Heart right ventricle (tissue), 16 donors: ENCODE measurements at regions not wholly inside any gene's neighbourhood (a gene's known extent, or its start where the extent isn't known, plus 50 kb on each side); places are given as distances from the start of the nearest gene placed in this dataset.

Experiments used
- ATAC-seq, 8 donors: fragments of 200-7000 bp; cut with Tn5 transposase; one replicate each; pipeline ENCODE4 v1.9.1; 2020; ENCODE audit warnings: mild to moderate bottlenecking in 8 of 8, moderate library complexity in 8 of 8, moderate number of reproducible peaks in 1 of 8
- DNase-seq, 2 donors: peaks; one replicate each; pipeline ENCODE4 v3.0.0-alpha.2; 2020
- H3K27ac ChIP-seq, 10 donors: fragments of 200-600 bp; sonication (generic) in 2 of 10; one replicate each; pipeline versions ENCODE4 v1.5.0 to v1.8.0; 2020 to 2022; ENCODE audit warnings: mild to moderate bottlenecking in 3 of 10
- H3K27me3 ChIP-seq, 7 donors: fragments of 200-600 bp; one replicate each; pipeline ENCODE4 v1.8.0; 2021 to 2022; ENCODE audit warnings: mild to moderate bottlenecking in 2 of 7
- H3K36me3 ChIP-seq, 9 donors: fragments of 200-600 bp; sonication (generic) in 1 of 9; one replicate each; pipeline versions ENCODE4 v1.5.0 to v1.8.0; 2020 to 2022; ENCODE audit warnings: mild to moderate bottlenecking in 2 of 9
- H3K4me1 ChIP-seq, 9 donors: fragments of 200-600 bp; sonication (generic) in 1 of 9; one replicate each; pipeline versions ENCODE4 v1.5.0 to v1.8.0; 2020 to 2022; ENCODE audit warnings: mild to moderate bottlenecking in 4 of 9
- H3K4me3 ChIP-seq, 10 donors: fragments of 200-600 bp; sonication (generic) in 2 of 10; one replicate each; pipeline versions ENCODE4 v1.5.0 to v1.8.0; 2020 to 2022; ENCODE audit warnings: mild to moderate bottlenecking in 7 of 10, moderate library complexity in 2 of 10
- H3K9me3 ChIP-seq, 11 donors: fragments of 200-600 bp in 10 of 11; sonication (generic) in 2 of 11; one replicate each; pipeline versions ENCODE4 v1.5.0 to v1.8.0; 2013 to 2022; ENCODE audit warnings: mild to moderate bottlenecking in 2 of 11, control low read depth in 1 of 11, moderate library complexity in 1 of 11
- WGBS, 2 donors: extraction: QIAGEN DNeasy Blood & Tissue Kit; methylation state at CpG; one replicate each; pipeline ENCODE4 v1.1.7; 2013; ENCODE audit warnings: inconsistent platforms in 1 of 2; 5-methylcytosine and 5-hydroxymethylcytosine counted together
- intact Hi-C, 10 donors: fragments of 100-400 bp; cut with DNase I; formaldehyde crosslinking; loops; one replicate each; pipeline versions ENCODE4 v1.11.1 to v1.14.2; 2022
- TF ChIP-seq, protein P1 (sequence below), 9 donors: fragments of 200-600 bp; sonication (generic) in 2 of 9; IDR thresholded peaks; one replicate each; pipeline versions ENCODE4 v1.5.0 to v1.8.0; 2021 to 2022; ENCODE audit warnings: antibody characterized with exemption in 9 of 9, mild to moderate bottlenecking in 5 of 9, moderate library complexity in 1 of 9
- donor health status: Arrhythmogenic right ventricular cardiomyopathy.
- donor health status: ischemic (EF 13 %, LVEDD 7.1; RV severe dilation, severe dysfunction).
- donor health status: healthy with polysubstance abuse.
- donor health status: DM: no; HTN: yes; CAD: no.
- donor health status: DM: no; HTN: no; CAD: no.
- donor health status: ischemic (EF 25% LVEDD 6.9; RV normal size, moderate dysfunction).
- donor health status: ischemic (EF 25% LVEDD 5.7; RV mildly dilated, moderate dysfunction).
- donor health status: healthy.
- donor health status: DM: yes; HTN: yes; CAD: no.
- donor health status: Ischemic cardiomyopathy.
- donor health status: ischemic (EF 35%, LVEDD 5.7; RV mildly dilated, moderate dysfunction).
- donor health status: nonischemic (EF 11% LVEDD 7.7; RV severe dilation, severe dysfunction).
- donor health status: DM: yes; HTN: yes; CAD: no.
- donor health status: PGD.
- donor health status: ischemic (EF 29% LVEDD 5.4; RV normal size, mild dysfunction).
- donor health status: nonischemic (EF 23%, LVEDD 6.1; RV moderate dilation, normal function).

- intact Hi-C loops: loop anchor here in 5 of 10 donors (5.0 to 10.0 kb wide), 4 partner anchors 137 to 587 kb away; no protein-coding TSS in a partner anchor
- no peak for ATAC-seq
- 38 to 51% methylated on average over 4 of the region's 4 CpGs for WGBS, 2 donors
These were observed 299.2 kb downstream of the GPATCH2 start for GRCh38 chr1:217331698-217332097.

GRCh38 chr1:217327901-217328300, 303.0 kb downstream of the GPATCH2 start:
- no peak overlapping the region for H3K4me3 ChIP-seq
- no peaks in the 10 kb centered on the region for H3K27me3 ChIP-seq
- no peak overlapping the region for H3K27ac ChIP-seq
- H3K9me3 ChIP-seq: no peaks in the 10 kb centered on the region
- DNase-seq (no peak), ATAC-seq (no peak)
- no peaks in the 10 kb centered on the region for H3K36me3 ChIP-seq
- WGBS, 2 donors: 92 to 94% methylated on average over 3 of the region's 3 CpGs
- peaks cover 0 to 13% (median 0%) of the 10 kb centered on the region in 9 donors for H3K4me1 ChIP-seq
- TF ChIP-seq, protein P1, sequence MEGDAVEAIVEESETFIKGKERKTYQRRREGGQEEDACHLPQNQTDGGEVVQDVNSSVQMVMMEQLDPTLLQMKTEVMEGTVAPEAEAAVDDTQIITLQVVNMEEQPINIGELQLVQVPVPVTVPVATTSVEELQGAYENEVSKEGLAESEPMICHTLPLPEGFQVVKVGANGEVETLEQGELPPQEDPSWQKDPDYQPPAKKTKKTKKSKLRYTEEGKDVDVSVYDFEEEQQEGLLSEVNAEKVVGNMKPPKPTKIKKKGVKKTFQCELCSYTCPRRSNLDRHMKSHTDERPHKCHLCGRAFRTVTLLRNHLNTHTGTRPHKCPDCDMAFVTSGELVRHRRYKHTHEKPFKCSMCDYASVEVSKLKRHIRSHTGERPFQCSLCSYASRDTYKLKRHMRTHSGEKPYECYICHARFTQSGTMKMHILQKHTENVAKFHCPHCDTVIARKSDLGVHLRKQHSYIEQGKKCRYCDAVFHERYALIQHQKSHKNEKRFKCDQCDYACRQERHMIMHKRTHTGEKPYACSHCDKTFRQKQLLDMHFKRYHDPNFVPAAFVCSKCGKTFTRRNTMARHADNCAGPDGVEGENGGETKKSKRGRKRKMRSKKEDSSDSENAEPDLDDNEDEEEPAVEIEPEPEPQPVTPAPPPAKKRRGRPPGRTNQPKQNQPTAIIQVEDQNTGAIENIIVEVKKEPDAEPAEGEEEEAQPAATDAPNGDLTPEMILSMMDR (IDR thresholded peaks at IDR 0.05): no peak
- intact Hi-C loops: no loop called here

More at GRCh38 chr1:217331698-217332097, 299.2 kb downstream of the GPATCH2 start:
- Histone ChIP-seq H3K27ac (no peak overlapping the region), H3K27me3 (no peaks in the 10 kb centered on the region), H3K9me3 (no peaks in the 10 kb centered on the region), H3K36me3 (no peaks in the 10 kb centered on the region), H3K4me1 (peaks cover 0 to 13% (median 0%) of the 10 kb centered on the region in 9 donors), H3K4me3 (no peak overlapping the region)
- TF ChIP-seq, protein P1 (IDR thresholded peaks at IDR 0.05): no peak
- DNase-seq: no peak

GRCh38 chr1:217322834-217323233, 308.1 kb downstream of the GPATCH2 start:
- Histone ChIP-seq H3K4me3 (no peak overlapping the region), H3K9me3 (no peaks in the 10 kb centered on the region), H3K36me3 (no peaks in the 10 kb centered on the region), H3K27ac (no peak overlapping the region), H3K27me3 (no peaks in the 10 kb centered on the region), H3K4me1 (no peaks in the 10 kb centered on the region)
- intact Hi-C loops: no loop called here
- 66 to 70% methylated on average over 2 of the region's 2 CpGs for WGBS, 2 donors
- TF ChIP-seq, protein P1 (IDR thresholded peaks at IDR 0.05): no peak
- DNase-seq (no peak), ATAC-seq (no peak)

- Histone ChIP-seq H3K9me3 (no peaks in the 10 kb centered on the region), H3K36me3 (no peaks in the 10 kb centered on the region), H3K4me1 (no peaks in the 10 kb centered on the region), H3K27ac (no peak overlapping the region), H3K27me3 (no peaks in the 10 kb centered on the region), H3K4me3 (no peak overlapping the region)
- intact Hi-C loops: no loop called here
- no peak for ATAC-seq
- TF ChIP-seq, protein P1 (IDR thresholded peaks at IDR 0.05): no peak
- no peak for DNase-seq
- WGBS, 2 donors: 31 to 61% methylated on average over 1 of the region's 1 CpG
These were observed 315.5 kb downstream of the GPATCH2 start for GRCh38 chr1:217315346-217315745.
